A549 (cell line): ENCODE measurements at regions not wholly inside any gene's neighbourhood (a gene's known extent, or its start where the extent isn't known, plus 50 kb on each side); places are given as distances from the start of the nearest gene placed in this dataset.

Experiments used
- CEBPB ChIP-seq, 2 experiments: fragments of >200 bp in 1 of 2; sonication (Bioruptor Twin) in 1 of 2; formaldehyde crosslinking in 1 of 2; IDR thresholded peaks; 2 replicates each; pipeline ENCODE4 v1.6.1; 2012 to 2016
- EHMT2 ChIP-seq: fragments of 200-600 bp; sonication (generic); IDR thresholded peaks from 2 replicates; pipeline ENCODE4 v1.6.1; 2016; ENCODE audit warnings: antibody characterized with exemption, low read depth, mild to moderate bottlenecking, moderate library complexity

GRCh38 chr1:170385750-170386149, 146.2 kb upstream of the GORAB start:
- TF ChIP-seq CEBPB (IDR thresholded peaks at IDR 0.05) (no peak), EHMT2 (no peak)
